ENCODE measurements at regions not wholly inside any gene's neighbourhood (a gene's known extent, or its start where the extent isn't known, plus 50 kb on each side); places are given as distances from the start of the nearest gene placed in this dataset.
"Not testable (repeated sequence)": the region's sequence is repeated elsewhere in the genome, so short reads cannot be mapped to it uniquely, and the experiment has no call there.

GRCh38 chr6:50380406-50381098 lies 330.8 kb upstream of the DEFB112 start:
- WGBS, 2 donors, result 42 to 48% methylated on average over 7 of the region's 7 CpGs
- Histone ChIP-seq H3K4me3 (no peak overlapping the region), H3K9me3 (no peaks in the 10 kb centered on the region), H3K27me3 (no peaks in the 10 kb centered on the region), H3K36me3 (replicated peaks in 1 of 2; ENCODE audit: insufficient read depth in 1 of 2, low read depth in 2 of 2) (no peaks in the 10 kb centered on the region), H3K27ac (no peak overlapping the region), H3K4me1 (no peaks in the 10 kb centered on the region)
- DNase-seq (no peak), ATAC-seq (no peak)
- intact Hi-C loops (cut with DNase I), result no loop called here
- TF ChIP-seq, protein P1, sequence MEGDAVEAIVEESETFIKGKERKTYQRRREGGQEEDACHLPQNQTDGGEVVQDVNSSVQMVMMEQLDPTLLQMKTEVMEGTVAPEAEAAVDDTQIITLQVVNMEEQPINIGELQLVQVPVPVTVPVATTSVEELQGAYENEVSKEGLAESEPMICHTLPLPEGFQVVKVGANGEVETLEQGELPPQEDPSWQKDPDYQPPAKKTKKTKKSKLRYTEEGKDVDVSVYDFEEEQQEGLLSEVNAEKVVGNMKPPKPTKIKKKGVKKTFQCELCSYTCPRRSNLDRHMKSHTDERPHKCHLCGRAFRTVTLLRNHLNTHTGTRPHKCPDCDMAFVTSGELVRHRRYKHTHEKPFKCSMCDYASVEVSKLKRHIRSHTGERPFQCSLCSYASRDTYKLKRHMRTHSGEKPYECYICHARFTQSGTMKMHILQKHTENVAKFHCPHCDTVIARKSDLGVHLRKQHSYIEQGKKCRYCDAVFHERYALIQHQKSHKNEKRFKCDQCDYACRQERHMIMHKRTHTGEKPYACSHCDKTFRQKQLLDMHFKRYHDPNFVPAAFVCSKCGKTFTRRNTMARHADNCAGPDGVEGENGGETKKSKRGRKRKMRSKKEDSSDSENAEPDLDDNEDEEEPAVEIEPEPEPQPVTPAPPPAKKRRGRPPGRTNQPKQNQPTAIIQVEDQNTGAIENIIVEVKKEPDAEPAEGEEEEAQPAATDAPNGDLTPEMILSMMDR (IDR thresholded peaks at IDR 0.05), result no peak
- no peak for TF ChIP-seq POLR2A (IDR thresholded peaks at IDR 0.05)

DNA sequence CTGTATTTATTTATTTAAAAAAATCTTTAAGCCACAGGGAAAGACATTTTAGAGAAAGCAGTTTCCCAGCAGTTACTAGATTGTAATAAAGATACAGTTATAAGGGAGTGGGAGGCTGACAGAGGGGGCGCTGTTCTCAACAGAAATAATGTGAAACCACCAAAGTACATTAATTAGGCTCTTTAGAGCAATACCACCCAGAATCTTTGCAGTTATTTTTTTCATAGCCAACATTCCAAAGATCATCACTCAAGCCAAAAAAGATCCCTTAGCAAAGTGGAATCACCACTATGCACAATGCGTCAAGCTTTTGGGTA lies 331.3 kb upstream of the DEFB112 start:
- no peaks in the 10 kb centered on the region for H3K4me1 ChIP-seq
- H3K27ac ChIP-seq, result no peak overlapping the region
- TF ChIP-seq, protein P1 (IDR thresholded peaks at IDR 0.05), result no peak
- TF ChIP-seq POLR2A (IDR thresholded peaks at IDR 0.05), result no peak
- intact Hi-C loops (cut with DNase I), result no loop called here
- 37 to 49% methylated on average over 2 of the region's 2 CpGs for WGBS, 2 donors
- ATAC-seq (no peak), DNase-seq (peak in 1 of 4 donors; percentile 7)
- H3K36me3 ChIP-seq (replicated peaks in 1 of 2; ENCODE audit: insufficient read depth in 1 of 2, low read depth in 2 of 2), result no peaks in the 10 kb centered on the region
- no peak overlapping the region for H3K4me3 ChIP-seq
- no peaks in the 10 kb centered on the region for H3K9me3 ChIP-seq
- H3K27me3 ChIP-seq, result no peaks in the 10 kb centered on the region

GRCh38 chr6:50390416-50390815 lies 322.9 kb upstream of the TFAP2D start:
- no peak overlapping the region for H3K27ac ChIP-seq
- H3K36me3 ChIP-seq (replicated peaks in 1 of 2; ENCODE audit: insufficient read depth in 1 of 2, low read depth in 2 of 2), result no peaks in the 10 kb centered on the region
- intact Hi-C loops (cut with DNase I), result no loop called here
- no peak for TF ChIP-seq POLR2A (IDR thresholded peaks at IDR 0.05)
- TF ChIP-seq, protein P1 (IDR thresholded peaks at IDR 0.05), result no peak
- no peaks in the 10 kb centered on the region for H3K4me1 ChIP-seq
- DNase-seq (no peak), ATAC-seq (no peak)
- H3K4me3 ChIP-seq, result no peak overlapping the region
- WGBS, 2 donors, result 87 to 91% methylated on average over 1 of the region's 1 CpG
- no peaks in the 10 kb centered on the region for H3K27me3 ChIP-seq
- H3K9me3 ChIP-seq, result no peaks in the 10 kb centered on the region

- H3K36me3 ChIP-seq (replicated peaks in 1 of 2; ENCODE audit: insufficient read depth in 1 of 2, low read depth in 2 of 2); H3K9me3 ChIP-seq; intact Hi-C loops (cut with DNase I); DNase-seq; ATAC-seq; H3K4me3 ChIP-seq; H3K27me3 ChIP-seq; H3K27ac ChIP-seq; H3K4me1 ChIP-seq: not testable (repeated sequence)
- 61 to 63% methylated on average over 1 of the region's 1 CpG for WGBS, 2 donors
Measured at GRCh38 chr6:50394139-50394538, 319.2 kb upstream of the TFAP2D start.

DNA sequence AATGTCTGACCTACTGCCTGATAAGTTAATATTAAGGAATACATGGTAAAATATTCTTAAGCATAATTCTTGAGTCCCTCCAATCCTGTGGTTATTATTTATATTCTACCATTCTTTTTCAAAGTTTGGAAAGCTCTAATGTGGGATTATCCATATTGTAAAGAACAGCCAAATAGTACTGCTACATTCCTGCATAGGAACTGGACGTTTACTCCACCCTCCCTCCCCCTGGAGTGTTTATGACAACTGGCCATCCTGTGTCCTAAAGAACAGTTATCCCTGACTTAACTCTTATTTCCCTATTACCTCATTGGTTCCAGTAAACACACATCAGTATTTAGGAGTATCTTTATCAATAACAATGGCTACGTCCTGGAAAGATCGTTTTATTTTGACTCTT lies 308.7 kb upstream of the TFAP2D start:
- Histone ChIP-seq H3K4me3 (no peak overlapping the region), H3K27ac (no peak overlapping the region), H3K27me3 (no peaks in the 10 kb centered on the region), H3K36me3 (replicated peaks in 1 of 2; ENCODE audit: insufficient read depth in 1 of 2, low read depth in 2 of 2) (no peaks in the 10 kb centered on the region), H3K4me1 (no peaks in the 10 kb centered on the region), H3K9me3 (no peaks in the 10 kb centered on the region)
- TF ChIP-seq POLR2A (IDR thresholded peaks at IDR 0.05), result no peak
- TF ChIP-seq, protein P1 (IDR thresholded peaks at IDR 0.05), result no peak
- intact Hi-C loops (cut with DNase I), result no loop called here
- DNase-seq, result no peak
- WGBS, 2 donors, result 35 to 45% methylated on average over 3 of the region's 3 CpGs
- no peak for ATAC-seq

Measured in body of pancreas (tissue), 4 donors.